Pancreas (tissue), 10 donors: ENCODE measurements at regions not wholly inside any gene's neighbourhood (a gene's known extent, or its start where the extent isn't known, plus 50 kb on each side); places are given as distances from the start of the nearest gene placed in this dataset.

Source experiments
- ATAC-seq, 4 donors: fragments of 200-7000 bp; cut with Tn5 transposase; one replicate each; pipeline versions ENCODE4 v1.8.0 to v1.9.1; 2020; ENCODE audit warnings: mild to moderate bottlenecking in 4 of 4, moderate library complexity in 4 of 4
- DNase-seq, 6 donors: peaks; one replicate each; pipeline ENCODE4 v3.0.0-alpha.2; 2020
- FAIRE-seq: peaks from 2 replicates; lab custom pipeline; 2012; peaks lifted over from hg19 to GRCh38; lab: Jason Lieb, UNC
- H3K27ac ChIP-seq, 4 donors: fragments of 200-600 bp; sonication (generic); 1 replicate in 3 of 4; 2 replicates in 1 of 4; pipeline versions ENCODE4 v1.5.0 to v1.8.0; 2020
- H3K27me3 ChIP-seq, 4 donors: fragments of 200-600 bp; one replicate each; pipeline ENCODE4 v1.8.0; 2021
- H3K36me3 ChIP-seq, 3 donors: fragments of 200-600 bp; sonication (generic) in 1 of 3; one replicate each; pipeline versions ENCODE4 v1.5.0 to v1.8.0; 2020 to 2021
- H3K4me1 ChIP-seq, 3 donors: fragments of 200-600 bp; one replicate each; pipeline ENCODE4 v1.8.0; 2021
- H3K4me3 ChIP-seq, 4 donors: fragments of 200-600 bp; sonication (generic) in 2 of 4; one replicate each; pipeline versions ENCODE4 v1.5.0 to v1.8.0; 2020 to 2021
- H3K9me3 ChIP-seq, 4 donors: fragments of 200-600 bp; one replicate each; pipeline ENCODE4 v1.8.0; 2021
- WGBS, 2 donors: extraction: QIAGEN DNeasy Blood & Tissue Kit; methylation state at CpG; one replicate each; pipeline ENCODE4 v1.1.7; 2013; 5-methylcytosine and 5-hydroxymethylcytosine counted together
- intact Hi-C, 3 donors: fragments of 100-400 bp; cut with DNase I; formaldehyde crosslinking; loops; one replicate each; pipeline versions ENCODE4 v1.11.1 to v1.14.2; 2022
- TF ChIP-seq, protein P1 (sequence below), 4 donors: fragments of 200-600 bp; sonication (generic) in 3 of 4; IDR thresholded peaks; one replicate each; pipeline versions ENCODE4 v1.5.0 to v1.8.0; 2021; ENCODE audit warnings: antibody characterized with exemption in 4 of 4
- donor health status: healthy with polysubstance abuse.
- donor health status: DM: no; HTN: no; CAD: no; lungs with moderate emphysema.
- donor health status: DM: no; HTN: no; CAD: no.
- donor health status: control.
- donor health status: control.
- donor health status: Bipolar disorder and iron deficiency.
- donor health status: DM: yes; HTN: yes; CAD: no.
- donor health status: DM: no; HTN: no; CAD: no.
- donor health status: DM: no; HTN: no; CAD: no.
- donor health status: DM: yes; HTN: yes; CAD: no.

DNA sequence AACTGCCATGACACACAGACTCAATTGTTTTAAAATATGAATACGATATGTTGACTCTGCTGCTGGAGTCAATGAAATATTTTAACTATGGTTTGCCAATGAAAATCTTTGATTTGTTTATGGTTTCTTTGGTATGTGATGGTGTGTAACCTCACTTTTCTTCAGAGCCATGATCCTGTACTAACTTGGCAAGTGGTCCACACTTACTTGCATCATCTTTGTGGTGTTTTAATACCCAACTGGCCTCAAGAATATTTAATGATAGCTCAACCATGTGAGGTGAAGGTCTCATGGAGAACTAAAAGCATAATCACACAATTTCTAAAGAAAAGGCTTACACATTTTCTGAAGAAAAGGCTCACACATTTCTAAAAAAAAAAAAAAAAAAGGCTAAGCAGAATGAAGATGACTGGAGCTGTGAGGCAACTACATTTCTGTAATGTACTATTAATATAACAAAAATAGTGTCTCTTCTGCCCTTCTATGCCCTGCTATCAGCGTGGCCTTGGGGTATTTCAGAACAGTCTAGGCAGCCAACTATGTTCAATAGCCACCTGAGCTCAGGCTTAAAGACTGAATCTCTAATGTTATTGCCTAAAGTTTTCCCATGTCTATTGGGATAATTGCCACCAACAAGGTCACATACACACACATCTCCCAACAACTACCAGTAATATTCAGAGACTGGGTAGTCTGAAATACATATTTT lies 395.0 kb downstream of the MLLT3 start:
- ATAC-seq (peak in 3 of 4 donors; percentile 56 to 88 (median 75)), DNase-seq (no peak), FAIRE-seq (no peak)
- no peak overlapping the region for H3K27ac ChIP-seq
- H3K9me3 ChIP-seq, result no peaks in the 10 kb centered on the region
- intact Hi-C loops, result no loop called here
- H3K27me3 ChIP-seq, result no peaks in the 10 kb centered on the region
- no peaks in the 10 kb centered on the region for H3K36me3 ChIP-seq
- H3K4me3 ChIP-seq, result no peak overlapping the region
- WGBS, 2 donors, result 15 to 17% methylated on average over 2 of the region's 2 CpGs
- TF ChIP-seq, protein P1, sequence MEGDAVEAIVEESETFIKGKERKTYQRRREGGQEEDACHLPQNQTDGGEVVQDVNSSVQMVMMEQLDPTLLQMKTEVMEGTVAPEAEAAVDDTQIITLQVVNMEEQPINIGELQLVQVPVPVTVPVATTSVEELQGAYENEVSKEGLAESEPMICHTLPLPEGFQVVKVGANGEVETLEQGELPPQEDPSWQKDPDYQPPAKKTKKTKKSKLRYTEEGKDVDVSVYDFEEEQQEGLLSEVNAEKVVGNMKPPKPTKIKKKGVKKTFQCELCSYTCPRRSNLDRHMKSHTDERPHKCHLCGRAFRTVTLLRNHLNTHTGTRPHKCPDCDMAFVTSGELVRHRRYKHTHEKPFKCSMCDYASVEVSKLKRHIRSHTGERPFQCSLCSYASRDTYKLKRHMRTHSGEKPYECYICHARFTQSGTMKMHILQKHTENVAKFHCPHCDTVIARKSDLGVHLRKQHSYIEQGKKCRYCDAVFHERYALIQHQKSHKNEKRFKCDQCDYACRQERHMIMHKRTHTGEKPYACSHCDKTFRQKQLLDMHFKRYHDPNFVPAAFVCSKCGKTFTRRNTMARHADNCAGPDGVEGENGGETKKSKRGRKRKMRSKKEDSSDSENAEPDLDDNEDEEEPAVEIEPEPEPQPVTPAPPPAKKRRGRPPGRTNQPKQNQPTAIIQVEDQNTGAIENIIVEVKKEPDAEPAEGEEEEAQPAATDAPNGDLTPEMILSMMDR (IDR thresholded peaks at IDR 0.05), result no peak
- peaks cover 0 to 6% (median 0%) of the 10 kb centered on the region in 3 donors for H3K4me1 ChIP-seq

DNA sequence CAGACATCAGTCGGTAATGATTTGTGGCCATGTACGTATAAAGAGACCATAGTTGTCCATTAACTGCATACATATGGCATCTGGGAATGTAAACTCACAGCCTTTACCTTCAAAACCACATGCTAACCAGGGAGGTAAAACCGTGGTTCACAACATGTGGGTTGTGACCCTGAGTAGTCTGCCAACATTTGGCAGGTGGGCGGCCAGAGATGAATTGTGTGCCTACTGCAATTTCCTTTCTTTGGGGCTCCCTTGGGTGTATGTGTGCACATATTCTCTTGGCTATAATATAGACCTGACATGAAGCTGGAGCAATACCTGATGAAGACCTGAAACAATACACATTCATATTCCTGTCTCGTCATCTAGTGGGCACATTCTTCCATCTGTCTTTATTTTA lies 396.0 kb downstream of the MLLT3 start:
- no peaks in the 10 kb centered on the region for H3K36me3 ChIP-seq
- intact Hi-C loops, result no loop called here
- no peaks in the 10 kb centered on the region for H3K27me3 ChIP-seq
- no peak overlapping the region for H3K27ac ChIP-seq
- TF ChIP-seq, protein P1 (IDR thresholded peaks at IDR 0.05), result no peak
- H3K9me3 ChIP-seq, result no peaks in the 10 kb centered on the region
- peaks cover 0 to 6% (median 0%) of the 10 kb centered on the region in 3 donors for H3K4me1 ChIP-seq
- ATAC-seq (no peak), DNase-seq (no peak), FAIRE-seq (no peak)
- 82 to 88% methylated on average over 5 of the region's 5 CpGs for WGBS, 2 donors
- no peak overlapping the region for H3K4me3 ChIP-seq

DNA sequence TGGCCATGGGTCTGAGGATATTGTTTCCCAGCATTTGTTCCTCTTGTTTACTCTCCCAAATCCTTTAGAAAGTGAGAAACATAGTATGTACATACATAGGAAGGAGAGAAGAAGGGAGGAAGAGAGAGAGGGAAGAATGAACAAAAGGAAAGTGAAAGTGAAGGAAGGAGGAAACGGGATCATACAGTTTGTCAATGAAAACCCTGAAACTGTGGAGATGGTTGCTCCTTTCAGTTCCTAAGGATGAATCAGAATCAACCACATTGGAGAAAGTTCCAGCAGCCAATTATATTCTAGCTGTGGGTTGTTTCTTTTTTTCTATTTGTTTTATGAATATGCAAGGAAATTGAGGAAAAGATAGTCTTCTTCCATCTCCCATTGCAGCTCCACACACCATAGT lies 396.5 kb downstream of the MLLT3 start:
- Histone ChIP-seq H3K4me1 (peaks cover 0 to 6% (median 0%) of the 10 kb centered on the region in 3 donors), H3K27me3 (no peaks in the 10 kb centered on the region), H3K36me3 (no peaks in the 10 kb centered on the region), H3K9me3 (no peaks in the 10 kb centered on the region), H3K27ac (no peak overlapping the region), H3K4me3 (no peak overlapping the region)
- TF ChIP-seq, protein P1 (IDR thresholded peaks at IDR 0.05), result no peak
- DNase-seq (no peak), FAIRE-seq (no peak), ATAC-seq (no peak)
- intact Hi-C loops, result no loop called here
- 78 to 85% methylated on average over 1 of the region's 1 CpG for WGBS, 2 donors

DNA sequence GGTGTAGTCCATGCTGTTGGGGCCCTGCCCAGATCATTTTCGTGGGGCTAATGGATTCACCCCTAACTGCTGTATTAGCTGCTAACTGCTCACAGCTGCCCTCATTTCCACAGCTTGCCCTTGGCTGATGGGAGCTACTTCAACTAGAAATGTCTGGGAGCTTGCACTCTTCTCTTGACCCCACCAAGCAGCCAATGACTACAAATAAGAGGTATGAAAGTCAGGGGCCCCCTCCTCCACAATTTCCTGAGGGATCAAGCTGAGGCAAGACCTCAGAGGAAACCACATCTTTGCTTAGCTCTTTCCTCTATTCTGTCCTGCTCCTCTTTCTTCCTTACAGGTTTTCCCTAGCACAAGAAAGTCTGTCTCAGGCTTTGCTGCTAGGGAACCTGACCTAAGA lies 397.5 kb downstream of the MLLT3 start:
- no peak for ATAC-seq
- 45 to 63% methylated on average over 1 of the region's 1 CpG for WGBS, 2 donors
- DNase-seq, result no peak
- peaks cover 0 to 6% (median 2%) of the 10 kb centered on the region in 3 donors for H3K4me1 ChIP-seq
- H3K36me3 ChIP-seq, result no peaks in the 10 kb centered on the region
- TF ChIP-seq, protein P1 (IDR thresholded peaks at IDR 0.05), result no peak
- H3K9me3 ChIP-seq, result no peaks in the 10 kb centered on the region
- no peak for FAIRE-seq
- intact Hi-C loops, result no loop called here
- H3K27ac ChIP-seq, result no peak overlapping the region
- no peak overlapping the region for H3K4me3 ChIP-seq
- H3K27me3 ChIP-seq, result no peaks in the 10 kb centered on the region

DNA sequence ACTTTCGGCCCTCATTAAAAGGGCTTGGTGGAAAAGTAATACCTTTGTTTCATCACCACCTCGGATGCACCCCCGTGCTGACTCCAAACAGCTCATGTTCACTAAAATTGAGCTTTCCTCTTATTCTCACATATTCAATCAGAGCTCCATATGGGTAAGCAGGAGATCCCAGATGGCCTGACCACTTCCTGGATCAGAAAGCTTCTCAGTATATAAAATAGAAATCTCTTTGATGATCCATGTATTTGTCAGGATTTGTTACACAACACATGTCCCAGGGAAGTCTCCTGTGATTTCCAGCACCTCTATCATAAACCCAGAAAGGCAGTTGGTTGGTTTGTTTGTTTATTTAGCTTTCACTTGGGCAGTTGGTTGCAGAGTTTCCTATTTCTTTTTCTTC lies 402.0 kb downstream of the MLLT3 start:
- Histone ChIP-seq H3K4me3 (no peak overlapping the region), H3K4me1 (peaks cover 0 to 9% (median 0%) of the 10 kb centered on the region in 3 donors), H3K36me3 (no peaks in the 10 kb centered on the region), H3K9me3 (no peaks in the 10 kb centered on the region), H3K27ac (no peak overlapping the region), H3K27me3 (no peaks in the 10 kb centered on the region)
- TF ChIP-seq, protein P1 (IDR thresholded peaks at IDR 0.05), result no peak
- intact Hi-C loops, result no loop called here
- ATAC-seq, result no peak
- no peak for DNase-seq
- FAIRE-seq, result no peak
- WGBS, 2 donors, result 92 to 94% methylated on average over 3 of the region's 3 CpGs
